Activated naive CD4-positive, alpha-beta T cell treated with anti-CD3 and anti-CD28 coated beads, Interleukin-2, amount 50 U/mL, for 24 hours (primary cell): ENCODE measurements at regions not wholly inside any gene's neighbourhood (a gene's known extent, or its start where the extent isn't known, plus 50 kb on each side); places are given as distances from the start of the nearest gene placed in this dataset.

Experiments used
- H3K27ac Mint-ChIP-seq: one replicate; pipeline ENCODE4 v1.8.0; 2021; ENCODE audit warnings: mild to moderate bottlenecking, mixed read lengths
- H3K27me3 Mint-ChIP-seq: one replicate; pipeline ENCODE4 v1.8.0; 2021; ENCODE audit warnings: mixed read lengths
- H3K36me3 Mint-ChIP-seq: one replicate; pipeline ENCODE4 v1.8.0; 2021; ENCODE audit warnings: mixed read lengths
- H3K4me1 Mint-ChIP-seq: one replicate; pipeline ENCODE4 v1.8.0; 2021; ENCODE audit warnings: mixed read lengths
- H3K4me3 Mint-ChIP-seq: one replicate; pipeline ENCODE4 v1.8.0; 2021; ENCODE audit warnings: mild to moderate bottlenecking, mixed read lengths
- H3K9me3 Mint-ChIP-seq: one replicate; pipeline ENCODE4 v1.8.0; 2021; ENCODE audit warnings: mixed read lengths

DNA sequence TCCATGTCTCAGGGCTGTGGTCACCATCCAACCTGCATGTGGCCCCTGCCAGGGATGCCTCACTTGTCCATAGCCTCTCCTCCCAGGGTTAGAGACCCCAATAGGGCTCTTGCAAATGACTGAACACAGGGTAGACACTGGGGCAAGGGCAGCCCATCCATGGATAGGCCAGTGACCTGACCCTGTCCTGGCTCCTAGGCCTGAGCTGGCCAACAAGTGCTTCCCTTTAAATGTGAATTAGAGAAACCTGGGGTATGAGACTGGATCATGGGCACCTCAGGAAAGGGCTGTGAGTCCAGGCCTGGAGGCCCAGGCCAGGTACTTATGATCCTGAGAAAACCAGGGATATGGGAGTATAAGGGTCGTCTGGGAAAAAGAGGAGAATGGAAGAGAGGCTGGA, 64.5 kb downstream of the COPS8 start:
- Mint-ChIP-seq H3K27me3 (no peaks in the 10 kb centered on the region), H3K9me3 (peaks cover 6% of the 10 kb centered on the region), H3K4me1 (peaks cover 22% of the 10 kb centered on the region), H3K36me3 (peaks cover 6% of the 10 kb centered on the region), H3K27ac (no peak overlapping the region), H3K4me3 (no peak overlapping the region)

- Mint-ChIP-seq H3K9me3 (peaks cover 5% of the 10 kb centered on the region), H3K27me3 (no peaks in the 10 kb centered on the region), H3K4me1 (peaks cover 24% of the 10 kb centered on the region), H3K4me3 (no peak overlapping the region), H3K36me3 (peaks cover 5% of the 10 kb centered on the region), H3K27ac (no peak overlapping the region)
Observed at GRCh38 chr2:237150831-237151375, 65.2 kb downstream of the COPS8 start.

GRCh38 chr2:237152361-237152760, 66.7 kb downstream of the COPS8 start:
- Mint-ChIP-seq H3K4me3 (no peak overlapping the region), H3K36me3 (peaks cover 2% of the 10 kb centered on the region), H3K9me3 (no peaks in the 10 kb centered on the region), H3K27me3 (no peaks in the 10 kb centered on the region), H3K4me1 (peaks cover 24% of the 10 kb centered on the region), H3K27ac (no peak overlapping the region)

DNA sequence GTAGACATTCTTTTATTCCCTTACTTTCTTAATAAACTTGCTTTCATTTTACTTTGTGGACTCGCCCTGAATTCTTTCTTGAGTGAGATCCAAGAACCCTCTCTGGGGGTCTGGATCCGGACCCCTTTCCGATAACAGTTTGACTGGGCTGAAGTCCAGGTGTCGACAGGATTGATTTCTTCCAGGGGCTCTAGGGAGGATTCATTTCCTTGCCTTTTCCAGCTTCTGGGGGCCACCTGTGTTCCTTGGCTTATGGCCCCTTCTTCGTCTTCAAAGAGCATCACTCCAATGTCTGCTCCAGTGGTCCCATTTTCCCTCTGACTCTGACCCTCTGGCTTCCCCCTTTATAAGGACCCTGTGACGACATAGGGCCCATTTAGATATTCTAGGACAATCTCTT, 67.5 kb downstream of the COPS8 start:
- peaks cover under 1% of the 10 kb centered on the region for H3K36me3 Mint-ChIP-seq
- no peak overlapping the region for H3K4me3 Mint-ChIP-seq
- H3K27ac Mint-ChIP-seq = no peak overlapping the region
- no peaks in the 10 kb centered on the region for H3K9me3 Mint-ChIP-seq
- H3K27me3 Mint-ChIP-seq = no peaks in the 10 kb centered on the region
- H3K4me1 Mint-ChIP-seq = peaks cover 24% of the 10 kb centered on the region

DNA sequence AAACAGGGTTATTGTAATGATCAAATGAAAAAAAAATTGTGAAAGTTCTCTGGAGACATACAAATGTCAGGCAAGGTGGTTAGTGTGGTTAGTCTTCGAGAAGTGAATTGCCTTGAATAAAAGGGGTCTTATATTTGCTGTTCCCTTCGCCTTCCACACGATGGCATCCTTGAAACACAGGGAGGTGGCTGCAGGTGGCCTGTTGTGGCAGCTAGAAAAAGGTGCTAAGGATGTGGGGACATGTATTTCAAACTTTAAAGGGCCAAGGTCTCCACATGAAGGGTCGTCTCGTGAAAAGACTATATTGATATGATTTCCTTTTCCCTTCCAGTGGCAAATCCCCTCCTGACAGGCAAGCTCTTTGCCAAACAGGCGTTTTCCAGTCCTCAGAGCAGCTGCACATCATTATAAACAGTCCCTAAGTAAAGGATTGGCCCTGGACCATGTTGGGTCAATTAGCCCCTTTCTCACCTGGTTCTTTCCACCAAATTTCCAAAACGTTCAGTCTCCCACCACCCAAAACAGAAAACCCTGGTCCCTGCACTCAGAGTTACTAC, 68.5 kb downstream of the COPS8 start:
- Mint-ChIP-seq H3K27ac (no peak overlapping the region), H3K4me3 (no peak overlapping the region), H3K9me3 (no peaks in the 10 kb centered on the region)

DNA sequence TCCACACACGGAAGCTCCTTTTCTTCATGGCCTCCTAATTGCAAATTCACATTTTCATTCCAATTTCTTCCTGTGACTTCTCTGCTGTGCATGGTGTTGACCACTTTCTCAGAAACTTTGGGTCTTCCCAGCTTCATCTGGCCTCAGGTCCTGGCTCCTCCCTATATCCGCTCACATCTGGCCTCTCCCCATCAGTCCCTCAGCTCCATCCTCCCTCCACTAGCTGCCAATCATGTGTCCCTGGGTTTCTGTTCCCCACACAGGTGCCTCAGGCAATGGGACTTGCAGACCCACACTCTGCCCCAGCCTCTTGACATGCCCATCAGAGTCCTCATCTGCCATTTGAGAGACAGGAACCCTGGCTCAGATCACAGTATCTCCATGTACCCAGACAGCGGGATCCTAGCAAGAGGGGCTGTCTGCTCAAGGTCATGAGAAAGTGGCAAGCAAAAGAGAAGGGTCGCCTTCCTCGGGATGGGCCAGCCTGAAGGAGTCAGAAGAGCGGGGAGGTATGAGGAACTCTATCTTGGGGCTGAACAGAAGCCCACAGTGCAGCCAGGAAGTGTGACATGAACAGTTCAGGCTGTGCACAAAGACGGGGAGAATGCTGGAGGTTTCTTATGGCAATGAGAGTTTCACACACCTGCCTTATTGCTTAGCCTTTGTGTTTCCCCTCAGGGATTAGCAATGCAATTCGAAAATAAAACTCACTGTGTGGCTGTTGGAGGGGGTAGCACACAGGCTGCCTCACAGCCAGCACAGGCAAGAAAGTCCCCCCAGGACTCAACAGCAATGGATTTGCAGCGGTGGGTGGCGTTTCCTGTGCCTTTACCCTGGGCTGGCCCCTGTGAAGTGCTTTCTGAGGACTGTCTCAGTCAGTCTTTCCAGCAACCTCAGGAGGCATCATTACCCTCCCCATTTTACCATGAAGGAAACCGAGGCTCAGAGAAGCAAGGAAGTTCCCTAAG, 69.5 kb downstream of the COPS8 start:
- Mint-ChIP-seq H3K4me3 (no peak overlapping the region), H3K27me3 (no peaks in the 10 kb centered on the region), H3K4me1 (peaks cover 22% of the 10 kb centered on the region), H3K27ac (peak overlapping the region; percentile 60), H3K36me3 (no peaks in the 10 kb centered on the region), H3K9me3 (no peaks in the 10 kb centered on the region)

More for the DNA sequence above, 68.5 kb downstream of the COPS8 start:
- Mint-ChIP-seq H3K4me1 (peaks cover 27% of the 10 kb centered on the region), H3K27me3 (no peaks in the 10 kb centered on the region), H3K36me3 (no peaks in the 10 kb centered on the region)

DNA sequence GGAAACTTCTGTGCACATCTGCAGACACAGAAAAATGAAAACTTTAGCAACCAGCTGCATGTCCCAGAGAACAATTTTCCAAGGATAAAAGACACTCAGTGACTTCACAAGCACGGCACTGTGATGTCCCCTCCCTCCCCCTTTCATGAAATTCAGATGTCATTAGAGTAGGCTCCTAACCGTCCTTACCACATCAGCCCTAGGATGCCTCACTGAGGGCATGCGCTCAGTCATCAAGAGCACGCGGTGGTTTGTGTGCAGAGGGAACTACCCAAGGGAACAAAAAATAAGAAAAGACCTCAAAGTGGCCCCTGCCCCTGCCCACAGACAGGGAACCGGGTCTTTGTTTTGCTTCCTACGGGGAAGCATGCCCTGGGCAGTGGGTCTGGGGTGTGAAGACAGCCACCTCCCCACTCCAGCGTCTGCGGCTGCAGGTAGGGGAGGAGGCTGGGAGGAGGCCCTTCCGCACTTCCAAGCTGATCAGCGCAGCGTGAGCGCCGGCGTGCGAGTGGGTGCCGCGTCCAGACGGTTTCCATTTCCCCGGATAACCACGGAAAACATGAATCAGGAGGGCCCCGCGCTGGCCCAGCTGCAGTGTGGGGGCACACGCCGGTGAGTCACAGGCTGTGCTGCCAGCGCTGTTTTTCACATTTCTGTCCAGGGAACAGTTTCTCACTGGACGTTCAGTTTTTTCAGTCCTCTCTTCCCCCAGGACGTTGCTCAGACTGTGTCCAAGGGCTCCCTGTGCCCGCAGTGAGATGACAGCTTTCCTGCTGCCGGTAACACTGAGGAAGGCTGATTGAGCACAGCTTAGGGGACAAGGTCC, 70.6 kb downstream of the COPS8 start:
- Mint-ChIP-seq H3K4me1 (peaks cover 22% of the 10 kb centered on the region), H3K27me3 (no peaks in the 10 kb centered on the region), H3K9me3 (no peaks in the 10 kb centered on the region), H3K4me3 (no peak overlapping the region), H3K36me3 (no peaks in the 10 kb centered on the region), H3K27ac (peak overlapping the region; percentile 14)

DNA sequence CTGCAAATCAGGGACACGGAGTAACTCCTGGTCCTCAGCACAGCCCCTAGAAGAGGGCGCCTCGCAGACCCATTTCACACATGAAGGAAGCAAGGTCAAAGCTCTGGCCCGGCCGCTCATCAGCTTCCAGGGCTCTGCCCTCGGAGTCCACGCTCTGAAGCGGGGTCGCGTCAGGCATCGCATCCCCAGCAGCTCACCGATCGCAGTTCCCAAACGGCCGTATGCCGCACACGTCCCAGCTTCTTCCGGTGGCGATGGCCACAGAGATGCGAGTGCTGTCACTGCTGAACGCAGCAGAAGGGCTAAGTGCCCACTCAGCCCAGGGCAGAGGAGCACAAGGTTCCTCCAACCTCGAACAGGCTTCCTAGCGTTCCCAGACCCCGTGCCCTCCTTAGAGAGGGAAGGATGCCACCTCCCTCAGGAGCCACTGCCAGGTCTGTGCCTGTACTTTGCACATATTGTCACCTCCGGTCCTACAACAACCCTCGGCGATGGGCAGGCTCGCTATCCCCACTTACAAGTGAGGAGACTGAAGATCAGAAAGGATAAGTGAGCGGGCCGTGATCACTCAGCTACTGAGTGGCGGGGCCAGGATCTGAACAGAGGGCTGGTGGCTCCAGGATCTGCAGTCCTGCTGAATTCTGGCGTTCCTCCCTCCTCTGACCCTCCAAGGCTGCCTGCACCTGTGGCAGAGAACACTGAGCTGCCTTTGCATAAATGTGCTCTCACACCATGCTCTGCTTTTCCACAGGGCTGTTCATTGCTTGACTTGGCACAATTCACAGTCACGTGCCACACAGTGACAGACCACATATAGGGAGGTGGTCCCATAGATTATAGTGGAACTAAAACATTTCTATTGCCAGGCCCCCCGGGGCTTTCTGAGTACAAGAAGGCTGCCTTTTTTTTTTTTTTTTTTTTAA, 71.4 kb downstream of the COPS8 start:
- Mint-ChIP-seq H3K27ac (no peak overlapping the region), H3K4me1 (peaks cover 22% of the 10 kb centered on the region), H3K9me3 (no peaks in the 10 kb centered on the region), H3K27me3 (no peaks in the 10 kb centered on the region), H3K36me3 (no peaks in the 10 kb centered on the region), H3K4me3 (no peak overlapping the region)

- Mint-ChIP-seq H3K4me1 (peaks cover 22% of the 10 kb centered on the region), H3K27ac (no peak overlapping the region), H3K27me3 (no peaks in the 10 kb centered on the region), H3K4me3 (no peak overlapping the region), H3K9me3 (no peaks in the 10 kb centered on the region), H3K36me3 (no peaks in the 10 kb centered on the region)
Observed at GRCh38 chr2:237157780-237158102, 72.1 kb downstream of the COPS8 start.

DNA sequence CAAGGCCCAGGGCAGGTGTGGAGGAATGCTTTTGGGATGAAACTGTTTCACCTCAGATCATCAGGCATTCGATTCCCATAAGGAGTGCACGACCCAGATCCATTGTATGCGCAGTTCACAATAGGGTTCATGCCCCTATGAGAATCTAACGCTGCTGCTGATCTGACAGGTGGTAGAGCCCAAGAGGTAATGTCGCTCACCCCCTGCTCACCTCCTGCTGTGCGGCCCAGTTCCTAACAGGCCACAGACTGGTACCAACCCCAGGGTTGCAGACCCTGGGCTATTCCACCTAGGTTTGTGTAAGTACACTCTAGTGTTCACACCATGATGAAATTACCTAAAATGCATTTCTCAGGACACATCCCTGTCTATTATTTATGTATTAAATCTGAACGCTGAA, 72.5 kb downstream of the COPS8 start:
- H3K27me3 Mint-ChIP-seq = no peaks in the 10 kb centered on the region
- H3K36me3 Mint-ChIP-seq = no peaks in the 10 kb centered on the region
- peaks cover 22% of the 10 kb centered on the region for H3K4me1 Mint-ChIP-seq
- H3K9me3 Mint-ChIP-seq = no peaks in the 10 kb centered on the region
- H3K4me3 Mint-ChIP-seq = no peak overlapping the region
- no peak overlapping the region for H3K27ac Mint-ChIP-seq

- no peaks in the 10 kb centered on the region for H3K9me3 Mint-ChIP-seq
- H3K27ac Mint-ChIP-seq = no peak overlapping the region
- no peaks in the 10 kb centered on the region for H3K36me3 Mint-ChIP-seq
- no peaks in the 10 kb centered on the region for H3K27me3 Mint-ChIP-seq
- peaks cover 18% of the 10 kb centered on the region for H3K4me1 Mint-ChIP-seq
- H3K4me3 Mint-ChIP-seq = no peak overlapping the region
Observed at GRCh38 chr2:237159006-237159911, 73.6 kb downstream of the COPS8 start.

DNA sequence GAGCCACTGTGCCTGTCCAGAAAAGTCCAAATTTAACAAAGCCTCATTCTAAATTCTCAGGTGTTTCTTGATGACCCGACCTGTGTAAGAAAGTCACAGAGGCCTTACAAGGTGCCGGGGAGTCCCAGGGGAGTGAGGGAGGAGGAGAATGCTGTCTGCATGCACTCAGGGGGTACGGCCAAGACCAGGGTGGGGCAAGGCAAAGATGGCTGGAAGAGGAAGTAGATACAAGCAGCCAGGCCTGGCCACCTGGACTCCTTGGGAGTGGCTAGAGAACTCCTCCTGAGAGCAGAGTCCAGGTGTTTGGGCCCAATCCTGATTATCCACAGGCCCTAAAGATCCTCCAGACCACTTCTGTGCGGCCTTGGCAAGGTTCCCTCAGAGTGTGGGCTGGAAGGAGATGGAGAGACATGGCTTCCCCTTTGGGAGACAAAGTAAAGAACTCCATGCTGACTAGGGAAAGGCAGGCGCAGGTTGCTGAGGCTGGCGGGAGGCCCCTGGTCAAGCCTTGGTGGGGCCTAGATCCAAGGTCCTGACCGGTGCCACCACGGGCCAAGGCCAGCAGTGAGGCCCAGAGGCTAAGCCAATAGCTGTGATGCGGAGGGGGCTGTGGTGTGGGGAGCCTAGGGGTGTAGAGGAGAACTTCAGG, 74.7 kb downstream of the COPS8 start:
- H3K27me3 Mint-ChIP-seq = no peaks in the 10 kb centered on the region

GRCh38 chr2:237161189-237161588, 75.5 kb downstream of the COPS8 start:
- Mint-ChIP-seq H3K36me3 (no peaks in the 10 kb centered on the region), H3K27ac (no peak overlapping the region), H3K4me1 (peaks cover 9% of the 10 kb centered on the region), H3K9me3 (no peaks in the 10 kb centered on the region), H3K4me3 (no peak overlapping the region), H3K27me3 (no peaks in the 10 kb centered on the region)

More for the DNA sequence above, 74.7 kb downstream of the COPS8 start:
- Mint-ChIP-seq H3K9me3 (no peaks in the 10 kb centered on the region), H3K4me1 (peaks cover 9% of the 10 kb centered on the region), H3K27ac (no peak overlapping the region), H3K36me3 (no peaks in the 10 kb centered on the region), H3K4me3 (no peak overlapping the region)

DNA sequence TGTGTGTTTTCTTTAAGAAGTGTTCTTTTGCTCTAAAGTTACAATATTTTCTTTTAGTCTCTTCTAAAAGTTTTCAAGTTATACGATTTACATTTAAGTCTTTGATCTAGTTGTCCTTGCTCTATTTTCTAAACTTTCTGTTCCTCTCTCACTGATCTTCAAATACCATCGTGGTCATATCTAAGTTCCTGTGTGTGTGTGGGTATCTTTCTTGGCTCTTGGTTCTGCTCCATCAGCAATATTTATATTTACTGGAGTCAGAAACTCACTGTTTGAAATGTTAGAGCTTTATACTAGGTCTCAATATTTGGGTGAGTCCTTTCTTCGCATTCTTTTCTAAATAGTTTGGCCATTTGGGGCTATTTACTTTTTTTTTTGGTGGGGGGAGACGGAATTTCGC, 77.3 kb downstream of the COPS8 start:
- H3K4me1 Mint-ChIP-seq = peaks cover 9% of the 10 kb centered on the region
- H3K27me3 Mint-ChIP-seq = no peaks in the 10 kb centered on the region

More for the DNA sequence above, 77.3 kb downstream of the COPS8 start:
- H3K4me3 Mint-ChIP-seq = no peak overlapping the region
- no peaks in the 10 kb centered on the region for H3K36me3 Mint-ChIP-seq
- H3K27ac Mint-ChIP-seq = no peak overlapping the region
- no peaks in the 10 kb centered on the region for H3K9me3 Mint-ChIP-seq
